H9 (cell line): ENCODE measurements at regions not wholly inside any gene's neighbourhood (a gene's known extent, or its start where the extent isn't known, plus 50 kb on each side); places are given as distances from the start of the nearest gene placed in this dataset.

Source experiments
- DNase-seq: peaks from one replicate; pipeline ENCODE4 v3.0.0-alpha.2; 2017
- H2AFZ ChIP-seq: one replicate; pipeline ENCODE4 v1.6.1; 2013; ENCODE audit warnings: mild to moderate bottlenecking, low read length, control low read depth, moderate library complexity
- H2AK5ac ChIP-seq: 2 replicates; pipeline ENCODE4 v1.6.1; 2013; ENCODE audit warnings: low read length, control low read depth, mixed read lengths; ENCODE audit not compliant: insufficient read length
- H2BK120ac ChIP-seq: one replicate; pipeline ENCODE4 v1.6.1; 2013; ENCODE audit warnings: low read depth, mild to moderate bottlenecking, low read length, control low read depth, inconsistent platforms; ENCODE audit not compliant: poor library complexity, severe bottlenecking
- H2BK12ac ChIP-seq: 2 replicates; pipeline ENCODE4 v1.6.1; 2013; ENCODE audit warnings: low read length, control low read depth, mixed read lengths, low read depth; ENCODE audit not compliant: insufficient read length
- H2BK15ac ChIP-seq: 2 replicates; pipeline ENCODE4 v1.6.1; 2013; ENCODE audit warnings: low read depth, low read length, control low read depth
- H2BK20ac ChIP-seq: one replicate; pipeline ENCODE4 v1.6.1; 2013; ENCODE audit warnings: low read depth, mild to moderate bottlenecking, low read length, control low read depth, inconsistent platforms; ENCODE audit not compliant: poor library complexity, severe bottlenecking
- H2BK5ac ChIP-seq: 2 replicates; pipeline ENCODE4 v1.6.1; 2013; ENCODE audit warnings: low read length, control low read depth, mixed read lengths; ENCODE audit not compliant: insufficient read length
- H3K14ac ChIP-seq: 2 replicates; pipeline ENCODE4 v1.6.1; 2013; ENCODE audit warnings: low read length, control low read depth; ENCODE audit not compliant: insufficient read depth
- H3K18ac ChIP-seq: 2 replicates; pipeline ENCODE4 v1.6.1; 2013; ENCODE audit warnings: low read depth, mild to moderate bottlenecking, mixed read lengths, low read length, control low read depth; ENCODE audit not compliant: insufficient read length
- H3K23ac ChIP-seq: 2 replicates; pipeline ENCODE4 v1.6.1; 2013; ENCODE audit warnings: low read length, control low read depth, mixed read lengths, low read depth; ENCODE audit not compliant: insufficient read length
- H3K23me2 ChIP-seq: 2 replicates; pipeline ENCODE4 v1.6.1; 2013; ENCODE audit warnings: low read depth, mild to moderate bottlenecking, mixed read lengths, low read length, control low read depth; ENCODE audit not compliant: insufficient read length, poor library complexity, severe bottlenecking
- H3K27ac ChIP-seq: 2 replicates; pipeline ENCODE4 v1.5.1; 2013; ENCODE audit warnings: low read length, control low read depth, mixed read lengths, low read depth; ENCODE audit not compliant: insufficient read length
- H3K27me3 ChIP-seq: 2 replicates; pipeline ENCODE4 v1.6.1; 2013; ENCODE audit warnings: low read length, control low read depth, inconsistent platforms; ENCODE audit not compliant: insufficient read depth
- H3K4ac ChIP-seq: 2 replicates; pipeline ENCODE4 v1.6.1; 2013; ENCODE audit warnings: low read depth, mild to moderate bottlenecking, control low read depth, inconsistent platforms, low read length, moderate library complexity
- H3K4me1 ChIP-seq: 2 replicates; pipeline ENCODE4 v1.6.1; 2013; ENCODE audit warnings: low read length, control low read depth, inconsistent platforms; ENCODE audit not compliant: insufficient read depth
- H3K4me2 ChIP-seq: 2 replicates; pipeline ENCODE4 v1.6.1; 2013; ENCODE audit warnings: low read length, control low read depth, mixed read lengths; ENCODE audit not compliant: insufficient read length, insufficient read depth
- H3K56ac ChIP-seq: 2 replicates; pipeline ENCODE4 v1.6.1; 2013; ENCODE audit warnings: low read depth, mild to moderate bottlenecking, mixed read lengths, low read length, control low read depth; ENCODE audit not compliant: insufficient read length
- H3K79me1 ChIP-seq: 2 replicates; pipeline ENCODE4 v1.6.1; 2013; ENCODE audit warnings: low read depth, mild to moderate bottlenecking, moderate library complexity, low read length, control low read depth, inconsistent platforms; ENCODE audit not compliant: insufficient read depth, poor library complexity, severe bottlenecking
- H3K79me2 ChIP-seq: 2 replicates; pipeline ENCODE4 v1.6.1; 2013; ENCODE audit warnings: low read length, control low read depth, inconsistent platforms; ENCODE audit not compliant: insufficient read depth
- H3K9ac ChIP-seq: 2 replicates; pipeline ENCODE4 v1.6.1; 2013; ENCODE audit warnings: low read length, control low read depth, mixed read lengths; ENCODE audit not compliant: insufficient read length; ENCODE audit errors: extremely low read depth
- H3K9me3 ChIP-seq: one replicate; pipeline ENCODE4 v1.6.1; 2013; ENCODE audit warnings: low read depth, low read length, inconsistent platforms; ENCODE audit not compliant: control insufficient read depth
- H3T11ph ChIP-seq: one replicate; pipeline ENCODE4 v1.6.1; 2013; ENCODE audit warnings: mild to moderate bottlenecking, low read length, control low read depth, inconsistent platforms
- H4K20me1 ChIP-seq: one replicate; pipeline ENCODE4 v1.6.1; 2013; ENCODE audit not compliant: control insufficient read depth, insufficient read length, insufficient read depth
- H4K5ac ChIP-seq: 2 replicates; pipeline ENCODE4 v1.6.1; 2013; ENCODE audit warnings: low read depth, mild to moderate bottlenecking, mixed read lengths, low read length, control low read depth; ENCODE audit not compliant: insufficient read length
- H4K8ac ChIP-seq: replicated peaks from 2 replicates; pipeline ENCODE4 v1.6.1; 2013; ENCODE audit warnings: low read length, control low read depth, mixed read lengths, low read depth; ENCODE audit not compliant: insufficient read length
- H4K91ac ChIP-seq: 2 replicates; pipeline ENCODE4 v1.6.1; 2013; ENCODE audit warnings: low read depth, mild to moderate bottlenecking, moderate library complexity, mixed read lengths, low read length, control low read depth; ENCODE audit not compliant: insufficient read length
- H3K27ac Mint-ChIP-seq, 3 experiments: 2 replicates in 2 of 3; 3 replicates in 1 of 3; pipeline ENCODE4 v1.8.0; 2020 to 2021; ENCODE audit warnings: mixed read lengths in 3 of 3, mild to moderate bottlenecking in 1 of 3, moderate library complexity in 1 of 3
- H3K27me3 Mint-ChIP-seq: 2 replicates; pipeline ENCODE4 v1.8.0; 2021; ENCODE audit warnings: low read depth, mild to moderate bottlenecking, moderate library complexity, mixed read lengths
- H3K36me3 Mint-ChIP-seq, 3 experiments: 2 replicates in 2 of 3; 3 replicates in 1 of 3; pipeline ENCODE4 v1.8.0; 2020 to 2021; ENCODE audit warnings: low read depth in 3 of 3, mixed read lengths in 3 of 3; ENCODE audit not compliant: insufficient read depth in 1 of 3
- H3K4me1 Mint-ChIP-seq, 2 experiments: 2 replicates each; pipeline ENCODE4 v1.8.0; 2020; ENCODE audit warnings: mixed read lengths in 2 of 2
- H3K4me3 Mint-ChIP-seq, 2 experiments: 2 replicates in 1 of 2; 3 replicates in 1 of 2; pipeline ENCODE4 v1.8.0; 2020 to 2021; ENCODE audit warnings: mild to moderate bottlenecking in 2 of 2, mixed read lengths in 2 of 2, moderate library complexity in 1 of 2
- H3K9me3 Mint-ChIP-seq, 2 experiments: 2 replicates in 1 of 2; 3 replicates in 1 of 2; pipeline ENCODE4 v1.8.0; 2020; ENCODE audit warnings: mild to moderate bottlenecking in 2 of 2, mixed read lengths in 2 of 2, moderate library complexity in 1 of 2
- CTCF ChIP-seq: fragments of 200-600 bp; sonication (generic); conservative IDR thresholded peaks from 3 replicates; pipeline ENCODE4 v1.8.0; 2021; ENCODE audit warnings: antibody characterized with exemption, mild to moderate bottlenecking
- WGBS: extraction: QIAGEN DNeasy Blood & Tissue Kit; methylation state at CpG from one replicate; pipeline ENCODE4 v1.1.7; 2013; ENCODE audit warnings: missing lambda C conversion rate, low lambda C conversion rate, mixed read lengths; ENCODE audit not compliant: insufficient read length; ENCODE audit errors: extremely low coverage; 5-methylcytosine and 5-hydroxymethylcytosine counted together

DNA sequence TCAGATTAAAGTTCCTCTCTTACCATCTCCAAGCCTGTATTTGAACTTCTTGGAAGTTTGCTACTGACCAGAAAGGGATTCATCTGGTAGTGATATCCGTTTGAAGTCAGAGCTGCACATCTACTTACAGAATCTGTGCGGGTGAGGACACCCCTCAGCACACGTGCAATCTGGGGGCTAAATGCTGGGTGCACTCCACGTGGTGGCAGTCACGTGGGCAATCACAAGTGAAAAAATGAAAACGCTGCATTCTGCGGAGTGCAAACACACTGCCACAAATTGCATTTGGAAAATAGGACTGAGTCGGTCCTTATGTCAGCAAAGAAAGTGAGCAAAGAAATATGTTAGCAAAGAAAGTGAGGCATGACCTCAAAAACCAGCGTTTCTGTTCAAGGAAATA lies 76.1 kb upstream of the GYPC start:
- H3K9me3 Mint-ChIP-seq = no peaks in the 10 kb centered on the region
- Histone ChIP-seq H2BK15ac (no peak overlapping the region), H2BK20ac (no peak overlapping the region), H3K14ac (no peak overlapping the region), H3K23me2 (no peaks in the 10 kb centered on the region), H4K8ac (no peak overlapping the region), H3K9me3 (no peaks in the 10 kb centered on the region), H3K4me2 (no peak overlapping the region), H2BK12ac (no peak overlapping the region), H3K27ac (no peak overlapping the region), H3T11ph (no peak overlapping the region), H2BK5ac (no peak overlapping the region), H2AFZ (no peak overlapping the region), H3K27me3 (no peaks in the 10 kb centered on the region), H3K9ac (no peak overlapping the region), H3K23ac (no peak overlapping the region), H2BK120ac (no peak overlapping the region), H2AK5ac (no peak overlapping the region), H4K91ac (no peak overlapping the region), H4K5ac (no peak overlapping the region), H4K20me1 (no peaks in the 10 kb centered on the region), H3K4me1 (no peaks in the 10 kb centered on the region), H3K4ac (no peak overlapping the region), H3K79me1 (no peaks in the 10 kb centered on the region), H3K56ac (no peak overlapping the region), H3K18ac (no peak overlapping the region), H3K79me2 (no peaks in the 10 kb centered on the region)
- WGBS = no CpG with 5 or more reads among the region's 9 CpGs
- H3K4me3 Mint-ChIP-seq = no peak overlapping the region
- DNase-seq = no peak
- H3K36me3 Mint-ChIP-seq = no peaks in the 10 kb centered on the region
- H3K27ac Mint-ChIP-seq = no peak overlapping the region
- no peaks in the 10 kb centered on the region for H3K27me3 Mint-ChIP-seq
- no peak for TF ChIP-seq CTCF
- H3K4me1 Mint-ChIP-seq = no peaks in the 10 kb centered on the region
